GM23338 (cell line): ENCODE measurements at regions not wholly inside any gene's neighbourhood (a gene's known extent, or its start where the extent isn't known, plus 50 kb on each side); places are given as distances from the start of the nearest gene placed in this dataset.

Source experiments
- ATAC-seq: fragments of 200-7000 bp; cut with Tn5 transposase; 3 replicates; pipeline ENCODE4 v1.9.1; 2020
- DNase-seq: peaks from one replicate; pipeline ENCODE4 v3.0.0-alpha.2; 2015; ENCODE audit warnings: low spot score
- H2AFZ ChIP-seq: fragments of 200-600 bp; sonication (generic); 2 replicates; pipeline ENCODE4 v1.8.0; 2016; ENCODE audit warnings: antibody characterized with exemption, mild to moderate bottlenecking, moderate library complexity
- H3F3A ChIP-seq: fragments of 200-600 bp; sonication (generic); replicated peaks from 2 replicates; pipeline ENCODE4 v1.8.0; 2017; ENCODE audit warnings: antibody characterized with exemption, mixed run types, low read depth
- H3K27ac ChIP-seq: fragments of 200-600 bp; sonication (generic); 2 replicates; pipeline ENCODE4 v1.6.1; 2016; ENCODE audit warnings: low read depth
- H3K27me3 ChIP-seq: fragments of 200-600 bp; sonication (generic); 2 replicates; pipeline ENCODE4 v1.8.0; 2016; ENCODE audit warnings: mild to moderate bottlenecking, mixed run types, moderate library complexity; ENCODE audit not compliant: insufficient read depth
- H3K36me3 ChIP-seq: fragments of 200-600 bp; sonication (generic); 2 replicates; pipeline ENCODE4 v1.8.0; 2016; ENCODE audit warnings: mild to moderate bottlenecking; ENCODE audit not compliant: insufficient read depth
- H3K4me1 ChIP-seq: fragments of 200-600 bp; sonication (generic); 2 replicates; pipeline ENCODE4 v1.8.0; 2016; ENCODE audit warnings: mild to moderate bottlenecking, moderate library complexity; ENCODE audit not compliant: insufficient read depth
- H3K4me2 ChIP-seq: fragments of 200-600 bp; sonication (generic); 2 replicates; pipeline ENCODE4 v1.7.1; 2017; ENCODE audit warnings: mixed run types
- H3K4me3 ChIP-seq: fragments of 200-600 bp; sonication (generic); 2 replicates; pipeline ENCODE4 v1.6.1; 2016; ENCODE audit warnings: mixed run types
- H3K79me2 ChIP-seq: fragments of 200-600 bp; sonication (generic); replicated peaks from 2 replicates; pipeline ENCODE4 v1.8.0; 2017; ENCODE audit warnings: mild to moderate bottlenecking; ENCODE audit not compliant: insufficient read depth
- H3K9me2 ChIP-seq: fragments of 200-600 bp; sonication (generic); 2 replicates; pipeline ENCODE4 v1.8.0; 2017; ENCODE audit not compliant: insufficient read depth
- H4K20me1 ChIP-seq: fragments of 200-600 bp; sonication (generic); replicated peaks from 2 replicates; pipeline ENCODE4 v1.8.0; 2017; ENCODE audit warnings: mild to moderate bottlenecking; ENCODE audit not compliant: insufficient read depth
- H3K27ac Mint-ChIP-seq: 2 replicates; pipeline ENCODE4 v1.8.0; 2020; ENCODE audit warnings: inconsistent platforms, mild to moderate bottlenecking, moderate library complexity, mixed read lengths
- H3K27me3 Mint-ChIP-seq: 3 replicates; pipeline ENCODE4 v1.8.0; 2022; ENCODE audit warnings: low read depth, mild to moderate bottlenecking, moderate library complexity, mixed read lengths, inconsistent platforms; ENCODE audit not compliant: insufficient read depth, poor library complexity
- H3K36me3 Mint-ChIP-seq: 3 replicates; pipeline ENCODE4 v1.8.0; 2021; ENCODE audit warnings: low read depth, mild to moderate bottlenecking, inconsistent platforms, moderate library complexity, mixed read lengths
- H3K4me1 Mint-ChIP-seq: 3 replicates; pipeline ENCODE4 v1.8.0; 2020; ENCODE audit warnings: mild to moderate bottlenecking, inconsistent platforms, mixed read lengths
- H3K4me3 Mint-ChIP-seq: 3 replicates; pipeline ENCODE4 v1.8.0; 2021; ENCODE audit warnings: moderate library complexity, mild to moderate bottlenecking, inconsistent platforms, mixed read lengths
- H3K9me3 Mint-ChIP-seq: 3 replicates; pipeline ENCODE4 v1.8.0; 2020; ENCODE audit warnings: moderate library complexity, mild to moderate bottlenecking, inconsistent platforms, mixed read lengths
- EZH2 ChIP-seq: fragments of 200-600 bp; sonication (generic); IDR thresholded peaks from one replicate; pipeline ENCODE4 v1.8.0; 2017; ENCODE audit warnings: antibody characterized with exemption, mild to moderate bottlenecking, low read depth; ENCODE audit not compliant: unreplicated experiment
- EZH2phosphoT487 ChIP-seq: fragments of 200-600 bp; sonication (generic); IDR thresholded peaks from one replicate; pipeline ENCODE4 v1.8.1; 2018; ENCODE audit warnings: antibody characterized with exemption; ENCODE audit not compliant: unreplicated experiment
- JUNB ChIP-seq: IDR thresholded peaks from one replicate; pipeline ENCODE4 v1.6.1; 2016; ENCODE audit warnings: antibody characterized with exemption; ENCODE audit not compliant: unreplicated experiment
- NANOG ChIP-seq: IDR thresholded peaks from 2 replicates; pipeline ENCODE4 v1.6.1; 2016; ENCODE audit warnings: antibody characterized with exemption, borderline replicate concordance
- STAT1 ChIP-seq: IDR thresholded peaks from one replicate; pipeline ENCODE4 v1.6.1; 2016; ENCODE audit warnings: antibody characterized with exemption; ENCODE audit not compliant: unreplicated experiment
- ZNF114 ChIP-seq: fragments of 250-450 bp; sonication (Bioruptor Pico); IDR thresholded peaks from 2 replicates; pipeline ENCODE4 v1.5.0; 2020; ENCODE audit warnings: mild to moderate bottlenecking, moderate library complexity
- ZNF331 ChIP-seq: fragments of 250-450 bp; sonication (Bioruptor Pico); IDR thresholded peaks from 2 replicates; pipeline ENCODE4 v1.5.0; 2020; ENCODE audit warnings: low read depth, mild to moderate bottlenecking, moderate library complexity
- TF ChIP-seq, protein P1 (sequence below): IDR thresholded peaks from one replicate; pipeline ENCODE4 v1.6.1; 2018; ENCODE audit warnings: antibody characterized with exemption; ENCODE audit not compliant: unreplicated experiment
- TF ChIP-seq, protein P2 (sequence below), 2 experiments: fragments of 200-600 bp in 1 of 2; sonication (generic) in 1 of 2; conservative IDR thresholded peaks; 2 replicates each; pipeline versions ENCODE4 v1.5.1 to v1.6.1; 2016 to 2017; ENCODE audit warnings: antibody characterized with exemption in 2 of 2, low read depth in 2 of 2, mild to moderate bottlenecking in 2 of 2, moderate library complexity in 1 of 2

DNA sequence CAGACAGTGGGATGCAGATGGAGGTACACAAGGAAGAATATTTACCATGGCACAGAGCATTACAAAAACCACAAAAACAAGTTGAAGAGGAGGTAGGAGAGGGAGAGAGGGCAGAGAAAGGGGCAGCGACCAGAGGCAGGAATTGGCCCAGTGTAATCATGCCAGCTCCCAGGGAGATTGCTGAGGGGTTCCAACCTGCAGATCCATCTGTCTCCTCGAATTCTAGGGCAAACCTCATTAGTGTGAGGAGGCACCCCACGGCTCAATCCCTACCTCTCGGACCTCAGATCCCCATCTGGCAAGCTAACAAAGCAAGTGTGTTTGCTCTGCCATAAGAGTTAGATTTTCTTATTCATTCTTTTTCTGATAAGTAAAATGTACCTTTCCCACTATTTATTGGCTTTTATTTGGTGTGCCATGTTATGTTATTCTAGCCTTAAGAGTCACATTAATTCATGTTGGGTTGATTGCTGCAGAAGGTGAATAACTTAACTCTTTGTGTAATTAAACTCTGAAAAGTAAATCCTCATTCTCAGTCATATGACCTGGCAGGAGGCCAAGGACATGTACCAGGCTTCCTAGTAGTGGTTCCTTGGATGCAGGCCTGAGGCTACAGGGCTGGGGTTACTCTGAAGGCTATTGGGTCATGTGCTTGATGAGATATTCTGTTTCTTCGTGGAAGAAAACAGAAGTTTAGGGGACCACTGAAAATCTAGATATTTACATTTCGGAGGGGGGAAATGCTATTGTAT lies 315.2 kb upstream of the ATP10B start (continued):
- TF ChIP-seq, protein P1, sequence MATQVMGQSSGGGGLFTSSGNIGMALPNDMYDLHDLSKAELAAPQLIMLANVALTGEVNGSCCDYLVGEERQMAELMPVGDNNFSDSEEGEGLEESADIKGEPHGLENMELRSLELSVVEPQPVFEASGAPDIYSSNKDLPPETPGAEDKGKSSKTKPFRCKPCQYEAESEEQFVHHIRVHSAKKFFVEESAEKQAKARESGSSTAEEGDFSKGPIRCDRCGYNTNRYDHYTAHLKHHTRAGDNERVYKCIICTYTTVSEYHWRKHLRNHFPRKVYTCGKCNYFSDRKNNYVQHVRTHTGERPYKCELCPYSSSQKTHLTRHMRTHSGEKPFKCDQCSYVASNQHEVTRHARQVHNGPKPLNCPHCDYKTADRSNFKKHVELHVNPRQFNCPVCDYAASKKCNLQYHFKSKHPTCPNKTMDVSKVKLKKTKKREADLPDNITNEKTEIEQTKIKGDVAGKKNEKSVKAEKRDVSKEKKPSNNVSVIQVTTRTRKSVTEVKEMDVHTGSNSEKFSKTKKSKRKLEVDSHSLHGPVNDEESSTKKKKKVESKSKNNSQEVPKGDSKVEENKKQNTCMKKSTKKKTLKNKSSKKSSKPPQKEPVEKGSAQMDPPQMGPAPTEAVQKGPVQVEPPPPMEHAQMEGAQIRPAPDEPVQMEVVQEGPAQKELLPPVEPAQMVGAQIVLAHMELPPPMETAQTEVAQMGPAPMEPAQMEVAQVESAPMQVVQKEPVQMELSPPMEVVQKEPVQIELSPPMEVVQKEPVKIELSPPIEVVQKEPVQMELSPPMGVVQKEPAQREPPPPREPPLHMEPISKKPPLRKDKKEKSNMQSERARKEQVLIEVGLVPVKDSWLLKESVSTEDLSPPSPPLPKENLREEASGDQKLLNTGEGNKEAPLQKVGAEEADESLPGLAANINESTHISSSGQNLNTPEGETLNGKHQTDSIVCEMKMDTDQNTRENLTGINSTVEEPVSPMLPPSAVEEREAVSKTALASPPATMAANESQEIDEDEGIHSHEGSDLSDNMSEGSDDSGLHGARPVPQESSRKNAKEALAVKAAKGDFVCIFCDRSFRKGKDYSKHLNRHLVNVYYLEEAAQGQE, result no peak
- TF ChIP-seq ZNF331 (no peak), ZNF114 (CRISPR knock-in tag) (no peak), NANOG (no peak), JUNB (no peak), STAT1 (no peak), EZH2 (no peak)

DNA sequence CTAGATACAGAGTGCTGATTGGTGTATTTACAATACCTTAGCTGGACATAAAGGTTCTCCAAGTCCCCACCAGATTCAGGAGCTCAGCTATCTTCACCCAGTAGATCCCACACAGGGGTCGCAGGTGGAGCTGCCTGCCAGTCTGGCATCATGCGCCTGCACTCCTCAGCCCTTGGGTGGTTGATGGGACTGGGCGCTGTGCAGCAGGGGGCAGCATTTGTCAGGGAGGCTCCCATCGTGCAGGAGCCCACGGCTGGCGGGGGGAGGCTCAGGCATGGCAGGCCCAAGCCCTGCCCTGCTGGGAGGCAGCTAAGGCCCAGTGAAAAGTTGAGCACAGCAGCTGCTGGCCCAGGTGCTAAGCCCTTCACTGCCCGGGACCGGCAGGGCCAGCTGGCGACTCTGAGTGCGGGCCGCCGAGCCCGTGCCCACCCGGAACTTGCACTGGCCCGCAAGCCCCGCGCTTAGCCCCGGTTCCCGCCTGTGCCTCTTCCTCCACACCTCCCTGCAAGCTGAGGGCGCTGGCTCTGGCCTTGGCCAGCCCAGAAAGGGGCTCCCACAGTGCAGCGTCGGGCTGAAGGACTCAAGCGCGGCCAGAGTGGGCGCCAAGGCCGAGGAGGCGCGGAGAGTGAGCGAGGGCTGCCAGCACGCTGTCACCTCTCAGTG lies 314.1 kb upstream of the ATP10B start:
- no peak overlapping the region for H2AFZ ChIP-seq
- Mint-ChIP-seq H3K36me3 (no peaks in the 10 kb centered on the region), H3K4me3 (no peak overlapping the region), H3K9me3 (peaks cover 5% of the 10 kb centered on the region; the same call in 1 of the 3 replicates), H3K27me3 (no peaks in the 10 kb centered on the region), H3K4me1 (no peaks in the 10 kb centered on the region), H3K27ac (no peak overlapping the region)
- no peak for TF ChIP-seq ZNF114 (CRISPR knock-in tag)
- TF ChIP-seq, protein P2, sequence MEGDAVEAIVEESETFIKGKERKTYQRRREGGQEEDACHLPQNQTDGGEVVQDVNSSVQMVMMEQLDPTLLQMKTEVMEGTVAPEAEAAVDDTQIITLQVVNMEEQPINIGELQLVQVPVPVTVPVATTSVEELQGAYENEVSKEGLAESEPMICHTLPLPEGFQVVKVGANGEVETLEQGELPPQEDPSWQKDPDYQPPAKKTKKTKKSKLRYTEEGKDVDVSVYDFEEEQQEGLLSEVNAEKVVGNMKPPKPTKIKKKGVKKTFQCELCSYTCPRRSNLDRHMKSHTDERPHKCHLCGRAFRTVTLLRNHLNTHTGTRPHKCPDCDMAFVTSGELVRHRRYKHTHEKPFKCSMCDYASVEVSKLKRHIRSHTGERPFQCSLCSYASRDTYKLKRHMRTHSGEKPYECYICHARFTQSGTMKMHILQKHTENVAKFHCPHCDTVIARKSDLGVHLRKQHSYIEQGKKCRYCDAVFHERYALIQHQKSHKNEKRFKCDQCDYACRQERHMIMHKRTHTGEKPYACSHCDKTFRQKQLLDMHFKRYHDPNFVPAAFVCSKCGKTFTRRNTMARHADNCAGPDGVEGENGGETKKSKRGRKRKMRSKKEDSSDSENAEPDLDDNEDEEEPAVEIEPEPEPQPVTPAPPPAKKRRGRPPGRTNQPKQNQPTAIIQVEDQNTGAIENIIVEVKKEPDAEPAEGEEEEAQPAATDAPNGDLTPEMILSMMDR (conservative IDR thresholded peaks at IDR 0.05; ENCODE audit: low read depth in 2 of 2), result peak; percentile 21 to 59; a peak in 2 of 4 replicates
- no peak for TF ChIP-seq EZH2phosphoT487
- no peak for TF ChIP-seq ZNF331
- H3K4me3 ChIP-seq, result no peak overlapping the region
- DNase-seq (peak; percentile 13), ATAC-seq (no peak)
- H3F3A ChIP-seq, result no peaks in the 10 kb centered on the region
- H3K79me2 ChIP-seq, result no peaks in the 10 kb centered on the region
- no peaks in the 10 kb centered on the region for H3K27me3 ChIP-seq
- H3K36me3 ChIP-seq, result no peaks in the 10 kb centered on the region
- no peaks in the 10 kb centered on the region for H4K20me1 ChIP-seq
- no peak overlapping the region for H3K27ac ChIP-seq
- no peaks in the 10 kb centered on the region for H3K4me1 ChIP-seq
- no peaks in the 10 kb centered on the region for H3K9me2 ChIP-seq
- H3K4me2 ChIP-seq, result no peak overlapping the region
